WTC11 (cell line): ENCODE measurements at regions not wholly inside any gene's neighbourhood (a gene's known extent, or its start where the extent isn't known, plus 50 kb on each side); places are given as distances from the start of the nearest gene placed in this dataset.

ENCODE experiments used
- ATAC-seq: fragments of 200-7000 bp; cut with Tn5 transposase; 2 replicates; pipeline ENCODE4 v1.10.0; 2021; ENCODE audit warnings: mild to moderate bottlenecking, moderate library complexity
- CTCF ChIA-PET: fragments of 300-600 bp; sonication (Branson Sonifier 250); formaldehyde crosslinking; loops from one replicate; lab custom pipeline; 2021; ENCODE audit warnings: antibody characterized with exemption; lab: Charles Lee
- POLR2A ChIA-PET: fragments of 350-600 bp; sonication (Branson Sonifier 250); formaldehyde crosslinking; loops from one replicate; lab custom pipeline; 2021; ENCODE audit warnings: antibody characterized with exemption; lab: Charles Lee
- DNase-seq: peaks from one replicate; pipeline ENCODE4 v3.0.0; 2021; ENCODE audit warnings: low spot score
- H3K27ac Mint-ChIP-seq: 2 replicates; pipeline ENCODE4 v1.8.0; 2021; ENCODE audit warnings: mixed read lengths
- H3K27me3 Mint-ChIP-seq: 2 replicates; pipeline ENCODE4 v1.8.0; 2021; ENCODE audit warnings: low read depth, mild to moderate bottlenecking, moderate library complexity, mixed read lengths
- H3K36me3 Mint-ChIP-seq: 2 replicates; pipeline ENCODE4 v1.8.0; 2021; ENCODE audit warnings: mixed read lengths
- H3K4me1 Mint-ChIP-seq: 2 replicates; pipeline ENCODE4 v1.8.0; 2022; ENCODE audit warnings: mixed read lengths
- H3K4me3 Mint-ChIP-seq: 2 replicates; pipeline ENCODE4 v1.8.0; 2021; ENCODE audit warnings: mild to moderate bottlenecking, moderate library complexity, mixed read lengths
- H3K9me3 Mint-ChIP-seq: 2 replicates; pipeline ENCODE4 v1.8.0; 2021; ENCODE audit warnings: mixed read lengths
- ATF2 ChIP-seq: sonication (generic); formaldehyde crosslinking; IDR thresholded peaks from 2 replicates; pipeline ENCODE4 v1.8.1; 2022; ENCODE audit warnings: low read depth, missing genetic modification reagents, borderline replicate concordance
- E2F5 ChIP-seq: sonication (generic); formaldehyde crosslinking; IDR thresholded peaks from 2 replicates; pipeline ENCODE4 v1.8.1; 2022; ENCODE audit warnings: mild to moderate bottlenecking, moderate library complexity, missing genetic modification reagents
- ESRRA ChIP-seq: sonication (generic); formaldehyde crosslinking; IDR thresholded peaks from 2 replicates; pipeline ENCODE4 v1.8.1; 2022; ENCODE audit warnings: mild to moderate bottlenecking, missing genetic modification reagents, borderline replicate concordance
- FOXJ3 ChIP-seq: sonication (generic); formaldehyde crosslinking; IDR thresholded peaks from 2 replicates; pipeline ENCODE4 v1.9.0; 2021; ENCODE audit warnings: missing genetic modification reagents, mild to moderate bottlenecking, borderline replicate concordance
- FOXP1 ChIP-seq: sonication (generic); formaldehyde crosslinking; IDR thresholded peaks from 2 replicates; pipeline ENCODE4 v1.8.0; 2022; ENCODE audit warnings: missing genetic modification reagents, mild to moderate bottlenecking, moderate library complexity, borderline replicate concordance
- HMGA2 ChIP-seq: fragments of 250-450 bp; sonication (Bioruptor Pico); IDR thresholded peaks from 2 replicates; pipeline ENCODE4 v1.4.0; 2021; ENCODE audit warnings: mild to moderate bottlenecking, moderate library complexity
- IRF2 ChIP-seq: sonication (generic); formaldehyde crosslinking; IDR thresholded peaks from 2 replicates; pipeline ENCODE4 v1.8.0; 2022; ENCODE audit warnings: low read depth, missing genetic modification reagents, borderline replicate concordance
- JAZF1 ChIP-seq: fragments of 250-450 bp; sonication (Bioruptor Pico); IDR thresholded peaks from 2 replicates; pipeline ENCODE4 v1.9.0; 2021; ENCODE audit warnings: moderate library complexity, mild to moderate bottlenecking, inconsistent platforms
- KAT7 ChIP-seq: sonication (generic); formaldehyde crosslinking; IDR thresholded peaks from 2 replicates; pipeline ENCODE4 v1.8.1; 2023; ENCODE audit warnings: missing genetic modification reagents, mild to moderate bottlenecking, borderline replicate concordance
- NFYB ChIP-seq: sonication (generic); formaldehyde crosslinking; conservative IDR thresholded peaks from 2 replicates; pipeline ENCODE4 v1.8.0; 2022; ENCODE audit warnings: low read depth, missing genetic modification reagents
- SMAD4 ChIP-seq: sonication (generic); formaldehyde crosslinking; IDR thresholded peaks from 2 replicates; pipeline ENCODE4 v1.8.0; 2022; ENCODE audit warnings: mild to moderate bottlenecking, missing genetic modification reagents
- SOX15 ChIP-seq: fragments of 250-450 bp; sonication (Bioruptor Pico); IDR thresholded peaks from 2 replicates; pipeline ENCODE4 v1.9.0; 2021; ENCODE audit warnings: mild to moderate bottlenecking
- SP1 ChIP-seq: sonication (generic); formaldehyde crosslinking; conservative IDR thresholded peaks from 2 replicates; pipeline ENCODE4 v1.8.1; 2022; ENCODE audit warnings: missing genetic modification reagents
- STAT6 ChIP-seq: sonication (generic); formaldehyde crosslinking; conservative IDR thresholded peaks from 2 replicates; pipeline ENCODE4 v1.8.1; 2023; ENCODE audit warnings: mild to moderate bottlenecking, low read depth, missing genetic modification reagents, moderate library complexity
- TP53 ChIP-seq: sonication (generic); formaldehyde crosslinking; IDR thresholded peaks from 2 replicates; pipeline ENCODE4 v1.8.1; 2023; ENCODE audit warnings: mild to moderate bottlenecking, missing genetic modification reagents
- ZNF138 ChIP-seq: sonication (generic); formaldehyde crosslinking; conservative IDR thresholded peaks from 2 replicates; pipeline ENCODE4 v1.8.1; 2022; ENCODE audit warnings: mild to moderate bottlenecking, moderate library complexity, missing genetic modification reagents
- ZNF232 ChIP-seq: sonication (generic); formaldehyde crosslinking; IDR thresholded peaks from 2 replicates; pipeline ENCODE4 v1.8.0; 2022; ENCODE audit warnings: mild to moderate bottlenecking, missing genetic modification reagents
- ZNF263 ChIP-seq: sonication (generic); formaldehyde crosslinking; IDR thresholded peaks from 2 replicates; pipeline ENCODE4 v1.8.1; 2022; ENCODE audit warnings: low read depth, mild to moderate bottlenecking, moderate library complexity, missing genetic modification reagents
- ZNF396 ChIP-seq: fragments of 250-450 bp; sonication (Bioruptor Pico); IDR thresholded peaks from 2 replicates; pipeline ENCODE4 v1.8.0; 2021; ENCODE audit warnings: mild to moderate bottlenecking, moderate library complexity, borderline replicate concordance
- TF ChIP-seq, protein P1 (sequence below): sonication (generic); formaldehyde crosslinking; IDR thresholded peaks from 2 replicates; pipeline ENCODE4 v1.8.0; 2023; ENCODE audit warnings: missing genetic modification reagents, mild to moderate bottlenecking, borderline replicate concordance
- TF ChIP-seq, protein P2 (sequence below): sonication (generic); formaldehyde crosslinking; IDR thresholded peaks from 2 replicates; pipeline ENCODE4 v1.8.0; 2023; ENCODE audit warnings: missing genetic modification reagents
- TF ChIP-seq, protein P3 (sequence below): sonication (generic); formaldehyde crosslinking; IDR thresholded peaks from 2 replicates; pipeline ENCODE4 v1.8.0; 2022; ENCODE audit warnings: mild to moderate bottlenecking, missing genetic modification reagents

- H3K36me3 Mint-ChIP-seq, result no peaks in the 10 kb centered on the region
- peaks cover 5% of the 10 kb centered on the region for H3K4me1 Mint-ChIP-seq
- H3K27ac Mint-ChIP-seq, result no peak overlapping the region
- H3K27me3 Mint-ChIP-seq, result no peaks in the 10 kb centered on the region
- TF ChIP-seq SP1 (CRISPR knock-in tag), result no peak
- TF ChIP-seq ZNF263 (CRISPR knock-in tag), result no peak
- TF ChIP-seq IRF2 (CRISPR knock-in tag), result no peak
- TF ChIP-seq ZNF138, result no peak
- TF ChIP-seq, protein P1, sequence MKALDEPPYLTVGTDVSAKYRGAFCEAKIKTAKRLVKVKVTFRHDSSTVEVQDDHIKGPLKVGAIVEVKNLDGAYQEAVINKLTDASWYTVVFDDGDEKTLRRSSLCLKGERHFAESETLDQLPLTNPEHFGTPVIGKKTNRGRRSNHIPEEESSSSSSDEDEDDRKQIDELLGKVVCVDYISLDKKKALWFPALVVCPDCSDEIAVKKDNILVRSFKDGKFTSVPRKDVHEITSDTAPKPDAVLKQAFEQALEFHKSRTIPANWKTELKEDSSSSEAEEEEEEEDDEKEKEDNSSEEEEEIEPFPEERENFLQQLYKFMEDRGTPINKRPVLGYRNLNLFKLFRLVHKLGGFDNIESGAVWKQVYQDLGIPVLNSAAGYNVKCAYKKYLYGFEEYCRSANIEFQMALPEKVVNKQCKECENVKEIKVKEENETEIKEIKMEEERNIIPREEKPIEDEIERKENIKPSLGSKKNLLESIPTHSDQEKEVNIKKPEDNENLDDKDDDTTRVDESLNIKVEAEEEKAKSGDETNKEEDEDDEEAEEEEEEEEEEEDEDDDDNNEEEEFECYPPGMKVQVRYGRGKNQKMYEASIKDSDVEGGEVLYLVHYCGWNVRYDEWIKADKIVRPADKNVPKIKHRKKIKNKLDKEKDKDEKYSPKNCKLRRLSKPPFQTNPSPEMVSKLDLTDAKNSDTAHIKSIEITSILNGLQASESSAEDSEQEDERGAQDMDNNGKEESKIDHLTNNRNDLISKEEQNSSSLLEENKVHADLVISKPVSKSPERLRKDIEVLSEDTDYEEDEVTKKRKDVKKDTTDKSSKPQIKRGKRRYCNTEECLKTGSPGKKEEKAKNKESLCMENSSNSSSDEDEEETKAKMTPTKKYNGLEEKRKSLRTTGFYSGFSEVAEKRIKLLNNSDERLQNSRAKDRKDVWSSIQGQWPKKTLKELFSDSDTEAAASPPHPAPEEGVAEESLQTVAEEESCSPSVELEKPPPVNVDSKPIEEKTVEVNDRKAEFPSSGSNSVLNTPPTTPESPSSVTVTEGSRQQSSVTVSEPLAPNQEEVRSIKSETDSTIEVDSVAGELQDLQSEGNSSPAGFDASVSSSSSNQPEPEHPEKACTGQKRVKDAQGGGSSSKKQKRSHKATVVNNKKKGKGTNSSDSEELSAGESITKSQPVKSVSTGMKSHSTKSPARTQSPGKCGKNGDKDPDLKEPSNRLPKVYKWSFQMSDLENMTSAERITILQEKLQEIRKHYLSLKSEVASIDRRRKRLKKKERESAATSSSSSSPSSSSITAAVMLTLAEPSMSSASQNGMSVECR, result no peak
- no peak for TF ChIP-seq SOX15 (CRISPR knock-in tag)
- TF ChIP-seq, all 79 proteins: peak for 0
- Mint-ChIP-seq H3K9me3 (no peaks in the 10 kb centered on the region), H3K4me3 (no peak overlapping the region)
- no peak for DNase-seq
- ChIA-PET CTCF (no interaction called here), POLR2A (no interaction called here)
- ATAC-seq, result no peak
These were observed 954.2 kb upstream of the NRXN1 start for GRCh38 chr2:51986101-51986500.

DNA sequence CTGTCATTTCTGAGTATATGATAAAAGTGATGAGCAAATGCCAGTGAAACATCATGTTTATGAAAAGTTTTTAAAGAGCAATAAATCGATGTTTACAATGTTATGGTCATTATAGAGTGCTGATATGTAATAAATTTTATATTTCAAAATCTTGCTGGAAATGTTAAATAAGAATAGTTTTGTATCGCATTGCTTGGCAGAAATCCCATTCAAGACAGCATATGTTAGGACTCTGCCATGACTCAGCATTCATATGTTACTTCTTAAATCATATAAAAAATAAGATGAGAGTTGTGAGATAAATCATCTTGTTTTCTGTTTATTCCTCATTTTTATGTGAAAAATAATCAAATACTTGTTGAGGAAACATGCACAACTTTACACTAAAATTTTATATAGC is 949.9 kb upstream of the NRXN1 start:
- Mint-ChIP-seq H3K4me1 (peaks cover 12% of the 10 kb centered on the region), H3K4me3 (no peak overlapping the region), H3K36me3 (no peaks in the 10 kb centered on the region), H3K9me3 (no peaks in the 10 kb centered on the region), H3K27ac (no peak overlapping the region), H3K27me3 (no peaks in the 10 kb centered on the region)
- DNase-seq (no peak), ATAC-seq (no peak)
- POLR2A ChIA-PET, result no interaction called here
- no peak for TF ChIP-seq FOXP1 (CRISPR knock-in tag)
- TF ChIP-seq ZNF396, result no peak
- TF ChIP-seq, all 79 proteins: peak for 0
- CTCF ChIA-PET, result no interaction called here

- no peak overlapping the region for H3K27ac Mint-ChIP-seq
- ChIA-PET CTCF (no interaction called here), POLR2A (no interaction called here)
- H3K4me3 Mint-ChIP-seq, result no peak overlapping the region
- ATAC-seq (no peak), DNase-seq (no peak)
- H3K9me3 Mint-ChIP-seq, result no peaks in the 10 kb centered on the region
- no peaks in the 10 kb centered on the region for H3K27me3 Mint-ChIP-seq
- no peaks in the 10 kb centered on the region for H3K36me3 Mint-ChIP-seq
- peaks cover 7% of the 10 kb centered on the region for H3K4me1 Mint-ChIP-seq
- TF ChIP-seq ZNF232 (CRISPR knock-in tag) (no peak), SMAD4 (no peak), E2F5 (CRISPR knock-in tag) (no peak), ATF2 (CRISPR knock-in tag) (no peak), FOXJ3 (CRISPR knock-in tag) (no peak), TP53 (CRISPR knock-in tag) (no peak), ESRRA (CRISPR knock-in tag) (no peak), HMGA2 (no peak), JAZF1 (CRISPR knock-in tag) (no peak), STAT6 (CRISPR knock-in tag) (no peak), NFYB (CRISPR knock-in tag) (no peak), KAT7 (CRISPR knock-in tag) (no peak)
- TF ChIP-seq, protein P2, sequence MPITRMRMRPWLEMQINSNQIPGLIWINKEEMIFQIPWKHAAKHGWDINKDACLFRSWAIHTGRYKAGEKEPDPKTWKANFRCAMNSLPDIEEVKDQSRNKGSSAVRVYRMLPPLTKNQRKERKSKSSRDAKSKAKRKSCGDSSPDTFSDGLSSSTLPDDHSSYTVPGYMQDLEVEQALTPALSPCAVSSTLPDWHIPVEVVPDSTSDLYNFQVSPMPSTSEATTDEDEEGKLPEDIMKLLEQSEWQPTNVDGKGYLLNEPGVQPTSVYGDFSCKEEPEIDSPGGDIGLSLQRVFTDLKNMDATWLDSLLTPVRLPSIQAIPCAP (CRISPR knock-in tag), result no peak
- TF ChIP-seq, protein P3, sequence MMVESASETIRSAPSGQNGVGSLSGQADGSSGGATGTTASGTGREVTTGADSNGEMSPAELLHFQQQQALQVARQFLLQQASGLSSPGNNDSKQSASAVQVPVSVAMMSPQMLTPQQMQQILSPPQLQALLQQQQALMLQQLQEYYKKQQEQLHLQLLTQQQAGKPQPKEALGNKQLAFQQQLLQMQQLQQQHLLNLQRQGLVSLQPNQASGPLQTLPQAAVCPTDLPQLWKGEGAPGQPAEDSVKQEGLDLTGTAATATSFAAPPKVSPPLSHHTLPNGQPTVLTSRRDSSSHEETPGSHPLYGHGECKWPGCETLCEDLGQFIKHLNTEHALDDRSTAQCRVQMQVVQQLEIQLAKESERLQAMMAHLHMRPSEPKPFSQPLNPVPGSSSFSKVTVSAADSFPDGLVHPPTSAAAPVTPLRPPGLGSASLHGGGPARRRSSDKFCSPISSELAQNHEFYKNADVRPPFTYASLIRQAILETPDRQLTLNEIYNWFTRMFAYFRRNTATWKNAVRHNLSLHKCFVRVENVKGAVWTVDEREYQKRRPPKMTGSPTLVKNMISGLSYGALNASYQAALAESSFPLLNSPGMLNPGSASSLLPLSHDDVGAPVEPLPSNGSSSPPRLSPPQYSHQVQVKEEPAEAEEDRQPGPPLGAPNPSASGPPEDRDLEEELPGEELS (CRISPR knock-in tag), result no peak
These were observed 944.7 kb upstream of the NRXN1 start for GRCh38 chr2:51976623-51977022.
